Colon (tissue), 2 donors: ENCODE measurements at regions not wholly inside any gene's neighbourhood (a gene's known extent, or its start where the extent isn't known, plus 50 kb on each side); places are given as distances from the start of the nearest gene placed in this dataset.
"Not testable (repeated sequence)": the region's sequence is repeated elsewhere in the genome, so short reads cannot be mapped to it uniquely, and the experiment has no call there.

Source experiments
- FAIRE-seq: peaks from 2 replicates; lab custom pipeline; 2012; peaks lifted over from hg19 to GRCh38; lab: Jason Lieb, UNC
- donor health status: control.
- donor health status: control.

GRCh38 chr5:126056352-126056751, 366.9 kb upstream of the GRAMD2B start:
- no peak for FAIRE-seq

- no peak for FAIRE-seq
These were observed 366.2 kb upstream of the GRAMD2B start for GRCh38 chr5:126056851-126057622.

GRCh38 chr5:126058392-126058791, 364.8 kb upstream of the GRAMD2B start:
- FAIRE-seq, result not testable (repeated sequence)

GRCh38 chr5:126062398-126063221, 360.6 kb upstream of the GRAMD2B start:
- FAIRE-seq, result no peak

- no peak for FAIRE-seq
These were observed 358.1 kb upstream of the GRAMD2B start for GRCh38 chr5:126065061-126065460.

GRCh38 chr5:126066836-126067235, 356.4 kb upstream of the GRAMD2B start:
- FAIRE-seq, result no peak

- no peak for FAIRE-seq
These were observed 355.8 kb upstream of the GRAMD2B start for GRCh38 chr5:126067404-126067803.

GRCh38 chr5:126069329-126069728, 353.9 kb upstream of the GRAMD2B start:
- FAIRE-seq, result no peak

- no peak for FAIRE-seq
These were observed 352.7 kb upstream of the GRAMD2B start for GRCh38 chr5:126070481-126070880.

- no peak for FAIRE-seq
These were observed 348.7 kb upstream of the GRAMD2B start for GRCh38 chr5:126074538-126074937.

- FAIRE-seq, result no peak
These were observed 343.9 kb upstream of the GRAMD2B start for GRCh38 chr5:126079266-126079665.

GRCh38 chr5:126081209-126081608, 342.0 kb upstream of the GRAMD2B start:
- no peak for FAIRE-seq

GRCh38 chr5:126093041-126093440, 330.2 kb upstream of the GRAMD2B start:
- no peak for FAIRE-seq

GRCh38 chr5:126093718-126094117, 329.5 kb upstream of the GRAMD2B start:
- FAIRE-seq, result no peak

- FAIRE-seq, result no peak
These were observed 328.2 kb upstream of the GRAMD2B start for GRCh38 chr5:126094991-126095390.

GRCh38 chr5:126096442-126097006, 326.7 kb upstream of the GRAMD2B start:
- no peak for FAIRE-seq

GRCh38 chr5:126097876-126098275, 325.3 kb upstream of the GRAMD2B start:
- no peak for FAIRE-seq

GRCh38 chr5:126098330-126099017, 324.7 kb upstream of the GRAMD2B start:
- FAIRE-seq, result no peak

- FAIRE-seq, result no peak
These were observed 324.1 kb upstream of the GRAMD2B start for GRCh38 chr5:126099077-126099476.

- no peak for FAIRE-seq
These were observed 322.4 kb upstream of the GRAMD2B start for GRCh38 chr5:126100767-126101166.

- no peak for FAIRE-seq
These were observed 321.3 kb upstream of the GRAMD2B start for GRCh38 chr5:126101901-126102300.

GRCh38 chr5:126103050-126103449, 320.2 kb upstream of the GRAMD2B start:
- peak; percentile 43 for FAIRE-seq
